ENCODE measurements at regions not wholly inside any gene's neighbourhood (a gene's known extent, or its start where the extent isn't known, plus 50 kb on each side); places are given as distances from the start of the nearest gene placed in this dataset.
A peak's percentile ranks its signal among the peaks of the same experiment; 100 is the strongest.

- no peak for DNase-seq (ENCODE audit: low read depth)
- TF ChIP-seq, protein P1, sequence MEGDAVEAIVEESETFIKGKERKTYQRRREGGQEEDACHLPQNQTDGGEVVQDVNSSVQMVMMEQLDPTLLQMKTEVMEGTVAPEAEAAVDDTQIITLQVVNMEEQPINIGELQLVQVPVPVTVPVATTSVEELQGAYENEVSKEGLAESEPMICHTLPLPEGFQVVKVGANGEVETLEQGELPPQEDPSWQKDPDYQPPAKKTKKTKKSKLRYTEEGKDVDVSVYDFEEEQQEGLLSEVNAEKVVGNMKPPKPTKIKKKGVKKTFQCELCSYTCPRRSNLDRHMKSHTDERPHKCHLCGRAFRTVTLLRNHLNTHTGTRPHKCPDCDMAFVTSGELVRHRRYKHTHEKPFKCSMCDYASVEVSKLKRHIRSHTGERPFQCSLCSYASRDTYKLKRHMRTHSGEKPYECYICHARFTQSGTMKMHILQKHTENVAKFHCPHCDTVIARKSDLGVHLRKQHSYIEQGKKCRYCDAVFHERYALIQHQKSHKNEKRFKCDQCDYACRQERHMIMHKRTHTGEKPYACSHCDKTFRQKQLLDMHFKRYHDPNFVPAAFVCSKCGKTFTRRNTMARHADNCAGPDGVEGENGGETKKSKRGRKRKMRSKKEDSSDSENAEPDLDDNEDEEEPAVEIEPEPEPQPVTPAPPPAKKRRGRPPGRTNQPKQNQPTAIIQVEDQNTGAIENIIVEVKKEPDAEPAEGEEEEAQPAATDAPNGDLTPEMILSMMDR (IDR thresholded peaks at IDR 0.05; ENCODE audit: insufficient read depth, low read length), result no peak
These were observed 325.3 kb upstream of the MEX3C start for GRCh38 chr18:51522821-51523220.

GRCh38 chr18:51523671-51524070, 326.2 kb upstream of the MEX3C start:
- no peak overlapping the region for H3K4me3 ChIP-seq (ENCODE audit: low read depth, low read length)
- DNase-seq (ENCODE audit: low read depth), result no peak
- TF ChIP-seq, protein P1 (IDR thresholded peaks at IDR 0.05; ENCODE audit: insufficient read depth, low read length), result no peak

More at GRCh38 chr18:51522821-51523220, 325.3 kb upstream of the MEX3C start:
- H3K4me3 ChIP-seq (ENCODE audit: low read depth, low read length), result no peak overlapping the region

- no peak for DNase-seq (ENCODE audit: low read depth)
- TF ChIP-seq, protein P1 (IDR thresholded peaks at IDR 0.05; ENCODE audit: insufficient read depth, low read length), result no peak
- no peak overlapping the region for H3K4me3 ChIP-seq (ENCODE audit: low read depth, low read length)
These were observed 328.2 kb upstream of the MEX3C start for GRCh38 chr18:51525453-51526225.

- no peak overlapping the region for H3K4me3 ChIP-seq (ENCODE audit: low read depth, low read length)
- DNase-seq (ENCODE audit: low read depth), result no peak
- TF ChIP-seq, protein P1 (IDR thresholded peaks at IDR 0.05; ENCODE audit: insufficient read depth, low read length), result no peak
These were observed 330.3 kb upstream of the MEX3C start for GRCh38 chr18:51527826-51528225.

GRCh38 chr18:51531501-51531900, 334.0 kb upstream of the MEX3C start:
- TF ChIP-seq, protein P1 (IDR thresholded peaks at IDR 0.05; ENCODE audit: insufficient read depth, low read length), result no peak
- no peak for DNase-seq (ENCODE audit: low read depth)
- no peak overlapping the region for H3K4me3 ChIP-seq (ENCODE audit: low read depth, low read length)

DNA sequence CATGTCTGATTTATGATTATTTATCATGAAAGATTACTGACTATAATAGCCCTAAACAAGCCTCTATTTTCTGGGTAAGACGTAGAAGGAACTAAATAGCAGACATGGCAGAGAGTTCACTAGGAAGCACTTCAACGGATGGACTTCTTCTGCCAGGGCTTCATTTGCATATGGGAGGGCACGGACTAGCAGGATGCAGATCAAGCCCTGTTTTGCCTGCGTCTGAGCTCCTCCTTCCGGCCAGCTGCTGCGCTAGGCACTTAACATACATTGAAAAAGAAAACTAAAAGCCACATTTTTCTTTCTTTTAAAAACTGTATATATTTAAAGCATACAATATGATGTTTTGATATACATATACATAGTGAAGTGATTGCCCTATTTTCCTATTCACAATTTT, 340.0 kb upstream of the MEX3C start:
- H3K4me3 ChIP-seq (ENCODE audit: low read depth, low read length), result no peak overlapping the region
- DNase-seq (ENCODE audit: low read depth), result peak; percentile 8
- TF ChIP-seq, protein P1 (IDR thresholded peaks at IDR 0.05; ENCODE audit: insufficient read depth, low read length), result no peak

- TF ChIP-seq, protein P1 (IDR thresholded peaks at IDR 0.05; ENCODE audit: insufficient read depth, low read length), result no peak
- DNase-seq (ENCODE audit: low read depth), result no peak
These were observed 343.1 kb upstream of the MEX3C start for GRCh38 chr18:51540562-51540961.

More at GRCh38 chr18:51540562-51540961, 343.1 kb upstream of the MEX3C start:
- H3K4me3 ChIP-seq (ENCODE audit: low read depth, low read length), result no peak overlapping the region
